Neuron (in vitro differentiated cells): ENCODE measurements at regions not wholly inside any gene's neighbourhood (a gene's known extent, or its start where the extent isn't known, plus 50 kb on each side); places are given as distances from the start of the nearest gene placed in this dataset.

Experiments used
- H2AFZ ChIP-seq: one replicate; pipeline ENCODE4 v1.6.1; 2013; ENCODE audit warnings: low read depth, mild to moderate bottlenecking, inconsistent platforms, low read length, moderate library complexity
- H3K27me3 ChIP-seq: one replicate; pipeline ENCODE4 v1.6.1; 2013; ENCODE audit warnings: low read length; ENCODE audit not compliant: insufficient read depth
- H3K36me3 ChIP-seq: one replicate; pipeline ENCODE4 v1.6.1; 2013; ENCODE audit warnings: low read length; ENCODE audit not compliant: insufficient read depth
- H3K4me1 ChIP-seq: one replicate; pipeline ENCODE4 v1.6.1; 2013; ENCODE audit warnings: low read length; ENCODE audit not compliant: insufficient read depth
- H3K4me3 ChIP-seq: 2 replicates; pipeline ENCODE4 v1.5.1; 2013; ENCODE audit warnings: mild to moderate bottlenecking, low read length, moderate library complexity
- H3K9me3 ChIP-seq: one replicate; pipeline ENCODE4 v1.6.1; 2013; ENCODE audit warnings: low read length

GRCh38 chr4:56286763-56287162 is 100.5 kb downstream of the AASDH start:
- no peaks in the 10 kb centered on the region for H3K27me3 ChIP-seq
- H3K4me3 ChIP-seq = no peak overlapping the region
- no peak overlapping the region for H2AFZ ChIP-seq
- H3K9me3 ChIP-seq = peaks cover 2% of the 10 kb centered on the region
- H3K4me1 ChIP-seq = no peaks in the 10 kb centered on the region
- H3K36me3 ChIP-seq = peaks cover 9% of the 10 kb centered on the region

GRCh38 chr4:56283375-56283774 is 103.9 kb downstream of the AASDH start:
- H3K36me3 ChIP-seq = peaks cover 6% of the 10 kb centered on the region
- no peaks in the 10 kb centered on the region for H3K27me3 ChIP-seq
- H3K9me3 ChIP-seq = peaks cover 2% of the 10 kb centered on the region
- no peaks in the 10 kb centered on the region for H3K4me1 ChIP-seq
- no peak overlapping the region for H2AFZ ChIP-seq
- no peak overlapping the region for H3K4me3 ChIP-seq

GRCh38 chr4:56282004-56282403 is 105.3 kb downstream of the AASDH start:
- Histone ChIP-seq H2AFZ (no peak overlapping the region), H3K27me3 (no peaks in the 10 kb centered on the region), H3K4me1 (no peaks in the 10 kb centered on the region), H3K36me3 (peaks cover 6% of the 10 kb centered on the region), H3K4me3 (no peak overlapping the region), H3K9me3 (peaks cover 2% of the 10 kb centered on the region)

GRCh38 chr4:56276547-56276946 is 110.7 kb downstream of the AASDH start:
- H3K4me3 ChIP-seq = no peak overlapping the region
- no peaks in the 10 kb centered on the region for H3K4me1 ChIP-seq
- no peak overlapping the region for H2AFZ ChIP-seq
- H3K27me3 ChIP-seq = no peaks in the 10 kb centered on the region
- H3K36me3 ChIP-seq = peaks cover 12% of the 10 kb centered on the region
- H3K9me3 ChIP-seq = peaks cover 5% of the 10 kb centered on the region

- peaks cover 5% of the 10 kb centered on the region for H3K9me3 ChIP-seq
- no peak overlapping the region for H3K4me3 ChIP-seq
- H3K27me3 ChIP-seq = no peaks in the 10 kb centered on the region
- H2AFZ ChIP-seq = no peak overlapping the region
- H3K36me3 ChIP-seq = peaks cover 14% of the 10 kb centered on the region
- H3K4me1 ChIP-seq = no peaks in the 10 kb centered on the region
Observed at GRCh38 chr4:56273391-56273790, 113.9 kb downstream of the AASDH start.

- Histone ChIP-seq H3K4me1 (no peaks in the 10 kb centered on the region), H2AFZ (no peak overlapping the region), H3K9me3 (peaks cover 5% of the 10 kb centered on the region)
Observed at GRCh38 chr4:56272927-56273326, 114.4 kb downstream of the AASDH start.

GRCh38 chr4:56272003-56272402 is 115.3 kb downstream of the AASDH start:
- peaks cover 5% of the 10 kb centered on the region for H3K9me3 ChIP-seq
- H3K36me3 ChIP-seq = peaks cover 14% of the 10 kb centered on the region
- no peaks in the 10 kb centered on the region for H3K27me3 ChIP-seq
- no peak overlapping the region for H3K4me3 ChIP-seq
- no peak overlapping the region for H2AFZ ChIP-seq
- no peaks in the 10 kb centered on the region for H3K4me1 ChIP-seq

More at GRCh38 chr4:56272927-56273326, 114.4 kb downstream of the AASDH start:
- H3K4me3 ChIP-seq = no peak overlapping the region
- H3K36me3 ChIP-seq = peaks cover 14% of the 10 kb centered on the region
- H3K27me3 ChIP-seq = no peaks in the 10 kb centered on the region

GRCh38 chr4:56271131-56271530 is 116.2 kb downstream of the AASDH start:
- no peak overlapping the region for H2AFZ ChIP-seq
- no peaks in the 10 kb centered on the region for H3K9me3 ChIP-seq
- H3K36me3 ChIP-seq = peaks cover 11% of the 10 kb centered on the region
- no peaks in the 10 kb centered on the region for H3K27me3 ChIP-seq
- no peak overlapping the region for H3K4me3 ChIP-seq
- H3K4me1 ChIP-seq = no peaks in the 10 kb centered on the region

- Histone ChIP-seq H2AFZ (no peak overlapping the region), H3K9me3 (no peaks in the 10 kb centered on the region), H3K4me3 (no peak overlapping the region), H3K36me3 (peaks cover 6% of the 10 kb centered on the region), H3K27me3 (no peaks in the 10 kb centered on the region), H3K4me1 (no peaks in the 10 kb centered on the region)
Observed at GRCh38 chr4:56267558-56267957, 119.7 kb downstream of the AASDH start.

GRCh38 chr4:56264873-56265272 is 122.4 kb downstream of the AASDH start:
- H3K4me1 ChIP-seq = no peaks in the 10 kb centered on the region
- H3K9me3 ChIP-seq = no peaks in the 10 kb centered on the region
- peaks cover 2% of the 10 kb centered on the region for H3K36me3 ChIP-seq
- H2AFZ ChIP-seq = no peak overlapping the region
- no peak overlapping the region for H3K4me3 ChIP-seq
- no peaks in the 10 kb centered on the region for H3K27me3 ChIP-seq

- no peak overlapping the region for H3K4me3 ChIP-seq
- H3K27me3 ChIP-seq = no peaks in the 10 kb centered on the region
- peaks cover 2% of the 10 kb centered on the region for H3K9me3 ChIP-seq
- no peaks in the 10 kb centered on the region for H3K36me3 ChIP-seq
- H2AFZ ChIP-seq = no peak overlapping the region
- H3K4me1 ChIP-seq = no peaks in the 10 kb centered on the region
Observed at GRCh38 chr4:56261027-56261426, 126.3 kb downstream of the AASDH start.

GRCh38 chr4:56260320-56260719 is 127.0 kb downstream of the AASDH start:
- no peaks in the 10 kb centered on the region for H3K4me1 ChIP-seq
- no peak overlapping the region for H2AFZ ChIP-seq
- H3K27me3 ChIP-seq = no peaks in the 10 kb centered on the region
- H3K9me3 ChIP-seq = peaks cover 5% of the 10 kb centered on the region
- H3K4me3 ChIP-seq = no peak overlapping the region
- no peaks in the 10 kb centered on the region for H3K36me3 ChIP-seq

- Histone ChIP-seq H3K9me3 (peaks cover 5% of the 10 kb centered on the region), H2AFZ (no peak overlapping the region), H3K36me3 (no peaks in the 10 kb centered on the region), H3K4me1 (no peaks in the 10 kb centered on the region), H3K27me3 (no peaks in the 10 kb centered on the region), H3K4me3 (no peak overlapping the region)
Observed at GRCh38 chr4:56259655-56260054, 127.6 kb downstream of the AASDH start.

- Histone ChIP-seq H3K9me3 (peaks cover 5% of the 10 kb centered on the region), H3K27me3 (no peaks in the 10 kb centered on the region)
Observed at GRCh38 chr4:56255820-56256219, 131.5 kb downstream of the AASDH start.

More at GRCh38 chr4:56255820-56256219, 131.5 kb downstream of the AASDH start:
- H3K4me3 ChIP-seq = no peak overlapping the region
- H3K36me3 ChIP-seq = no peaks in the 10 kb centered on the region
- no peak overlapping the region for H2AFZ ChIP-seq
- peaks cover 16% of the 10 kb centered on the region for H3K4me1 ChIP-seq
